Cardiac septum (tissue), 1 donor: ENCODE measurements at regions not wholly inside any gene's neighbourhood (a gene's known extent, or its start where the extent isn't known, plus 50 kb on each side); places are given as distances from the start of the nearest gene placed in this dataset.

Experiments used
- DNase-seq: peaks from one replicate; pipeline ENCODE4 v3.0.0-alpha.2; 2020; ENCODE audit warnings: low spot score
- intact Hi-C: fragments of 100-400 bp; cut with DNase I; formaldehyde crosslinking; loops from one replicate; pipeline ENCODE4 v1.14.0; 2022
- donor health status: DM: no; HTN: no; CAD: no.

DNA sequence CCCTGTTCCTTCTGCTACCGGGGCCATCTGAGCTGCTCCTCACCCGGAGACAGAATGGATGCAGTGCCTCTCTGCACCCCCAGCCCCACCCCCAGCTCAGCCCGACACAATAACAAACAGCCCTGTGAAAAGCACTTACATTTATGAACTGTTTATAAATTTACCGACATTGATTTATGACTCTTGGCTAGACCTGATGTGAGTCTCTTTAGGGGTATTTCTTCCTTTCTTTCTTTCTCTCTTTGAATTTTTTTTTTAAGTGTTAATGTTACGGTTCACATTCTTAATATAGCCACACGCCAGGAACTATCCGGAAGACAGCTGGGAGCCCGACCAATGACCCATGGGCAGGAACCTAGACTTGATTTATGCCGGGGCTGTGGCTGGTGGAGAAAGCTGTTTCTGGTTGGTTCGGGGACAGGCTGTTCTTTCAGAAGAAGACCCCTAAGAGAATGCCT is 266.3 kb downstream of the CDC5L start:
- no peak for DNase-seq
- intact Hi-C loops = no loop called here

DNA sequence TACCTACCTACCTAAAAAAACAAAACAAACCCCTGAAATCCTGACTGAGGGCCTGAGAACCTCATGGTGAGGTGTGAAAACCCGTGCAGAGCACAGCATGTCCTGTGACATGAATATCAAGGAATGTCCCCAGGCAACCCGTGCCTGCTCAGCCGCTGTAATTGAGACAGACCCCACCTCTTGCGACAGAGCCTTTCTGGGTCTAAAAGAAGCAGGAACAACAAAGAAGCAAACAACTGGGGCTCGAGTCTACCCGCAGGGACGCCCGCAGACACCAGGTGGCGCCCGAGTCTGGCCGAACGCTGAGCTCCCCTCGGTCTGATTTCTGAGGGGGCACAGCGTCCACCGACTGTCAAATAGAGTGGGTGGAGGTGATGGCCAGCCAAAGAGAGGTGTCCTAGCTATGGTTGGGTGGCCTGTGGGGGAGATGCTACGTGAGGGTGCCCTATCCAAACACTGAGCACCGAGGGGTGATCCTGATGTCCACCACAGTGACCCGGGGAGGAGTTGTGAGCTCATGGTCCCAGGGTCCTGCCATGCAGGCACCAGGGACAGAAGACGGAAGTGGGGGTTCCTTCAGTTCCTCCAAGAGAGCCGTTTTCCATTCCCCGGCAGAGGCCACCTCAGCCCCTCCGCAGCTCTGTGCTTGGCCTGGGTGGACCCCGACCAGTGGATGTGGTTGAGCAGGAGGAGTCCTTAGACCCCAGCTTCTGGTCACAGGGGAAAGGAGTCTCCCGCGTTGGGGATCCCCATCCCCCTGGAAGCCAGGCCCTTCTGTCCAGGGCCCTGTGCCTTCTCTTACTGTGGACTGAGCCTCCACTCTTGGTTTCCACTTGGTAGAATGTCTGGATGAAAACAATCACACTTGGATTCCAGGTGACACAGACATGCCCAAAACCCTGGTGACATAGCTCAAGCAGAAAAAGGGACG is 268.2 kb downstream of the CDC5L start:
- intact Hi-C loops = loop anchor here (1.0 to 5.0 kb wide), 3 partner anchors 767 to 1267 kb away; no protein-coding TSS in a partner anchor
- peak; percentile 86 for DNase-seq

- intact Hi-C loops = loop anchor here (5.0 kb wide), 2 partner anchors 766 to 1266 kb away; no protein-coding TSS in a partner anchor
- no peak for DNase-seq
Measured at GRCh38 chr6:44656691-44657090, 269.2 kb downstream of the CDC5L start.

DNA sequence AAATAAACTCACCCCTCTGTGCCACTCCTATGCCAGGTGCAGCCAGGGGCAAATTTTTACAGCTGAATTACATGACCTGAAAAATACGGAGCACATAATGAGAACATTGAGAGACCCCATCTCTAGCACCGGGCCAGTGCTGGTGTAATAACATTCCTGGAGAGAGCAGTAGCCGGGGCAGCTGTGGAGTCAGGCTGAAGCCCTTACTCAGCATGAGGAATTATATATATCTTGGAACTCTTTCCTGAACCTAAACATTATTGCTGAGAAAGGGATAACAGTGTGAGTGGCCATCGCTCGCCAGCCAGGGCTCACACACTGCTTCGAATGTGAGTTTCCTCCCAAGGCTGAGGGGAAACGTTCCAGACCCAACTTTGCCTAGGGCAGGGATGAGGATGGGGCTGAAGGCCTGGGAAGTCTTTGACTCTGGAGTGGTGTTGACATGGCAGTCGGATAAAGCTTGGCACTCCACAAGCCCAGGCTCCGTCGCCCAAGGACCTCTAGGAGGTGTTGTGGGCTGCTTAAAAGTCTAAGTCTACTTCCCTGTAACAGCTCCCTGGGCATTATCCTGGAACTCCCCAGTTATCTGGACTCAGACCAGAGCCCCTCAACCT is 269.8 kb downstream of the CDC5L start:
- DNase-seq = no peak

GRCh38 chr6:44658571-44658970 is 271.1 kb downstream of the CDC5L start:
- intact Hi-C loops = loop anchor here (5.0 kb wide), 2 partner anchors 764 to 1264 kb away; no protein-coding TSS in a partner anchor
- DNase-seq = no peak

More for the DNA sequence above, 269.8 kb downstream of the CDC5L start:
- intact Hi-C loops = loop anchor here (5.0 kb wide), 2 partner anchors 765 to 1265 kb away; no protein-coding TSS in a partner anchor

GRCh38 chr6:44659726-44660125 is 272.2 kb downstream of the CDC5L start:
- no peak for DNase-seq
- intact Hi-C loops = loop anchor here (5.0 to 10.0 kb wide), 3 partner anchors 175 to 1263 kb away; no protein-coding TSS in a partner anchor

DNA sequence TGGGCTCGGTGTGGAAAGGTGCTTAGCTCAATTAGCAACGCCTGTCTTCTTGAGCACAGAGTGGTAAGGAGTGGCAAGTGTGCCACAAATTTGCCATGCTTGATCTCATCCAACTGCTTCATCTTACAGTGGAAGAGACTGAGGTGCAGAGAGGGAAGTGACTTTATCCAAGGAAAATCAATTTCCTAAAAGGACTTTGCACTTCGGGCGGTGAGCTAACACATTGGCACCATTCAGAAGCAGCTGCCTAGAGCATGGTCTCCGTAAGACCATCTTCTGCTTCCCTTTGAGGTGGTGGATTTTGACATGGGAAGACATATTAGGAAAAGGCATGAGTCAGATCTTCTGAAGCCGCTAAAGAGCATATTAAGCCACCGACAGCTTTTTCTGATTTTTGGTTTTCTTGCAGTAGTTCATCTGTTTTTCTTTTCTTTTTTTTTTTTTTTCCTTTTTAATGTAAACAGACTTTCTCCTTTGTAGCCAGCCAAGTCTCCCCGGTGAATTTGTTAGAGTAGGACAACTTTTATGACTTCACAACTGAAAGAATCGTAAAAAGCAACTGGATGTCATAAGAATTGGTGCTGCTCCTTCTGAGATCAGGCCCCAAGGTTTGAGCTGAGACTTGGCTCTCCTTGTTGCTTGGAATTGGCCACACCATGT is 273.2 kb downstream of the CDC5L start:
- intact Hi-C loops = loop anchor here (10.0 kb wide), 1 partner anchor 174 kb away; no protein-coding TSS in a partner anchor
- DNase-seq = no peak

DNA sequence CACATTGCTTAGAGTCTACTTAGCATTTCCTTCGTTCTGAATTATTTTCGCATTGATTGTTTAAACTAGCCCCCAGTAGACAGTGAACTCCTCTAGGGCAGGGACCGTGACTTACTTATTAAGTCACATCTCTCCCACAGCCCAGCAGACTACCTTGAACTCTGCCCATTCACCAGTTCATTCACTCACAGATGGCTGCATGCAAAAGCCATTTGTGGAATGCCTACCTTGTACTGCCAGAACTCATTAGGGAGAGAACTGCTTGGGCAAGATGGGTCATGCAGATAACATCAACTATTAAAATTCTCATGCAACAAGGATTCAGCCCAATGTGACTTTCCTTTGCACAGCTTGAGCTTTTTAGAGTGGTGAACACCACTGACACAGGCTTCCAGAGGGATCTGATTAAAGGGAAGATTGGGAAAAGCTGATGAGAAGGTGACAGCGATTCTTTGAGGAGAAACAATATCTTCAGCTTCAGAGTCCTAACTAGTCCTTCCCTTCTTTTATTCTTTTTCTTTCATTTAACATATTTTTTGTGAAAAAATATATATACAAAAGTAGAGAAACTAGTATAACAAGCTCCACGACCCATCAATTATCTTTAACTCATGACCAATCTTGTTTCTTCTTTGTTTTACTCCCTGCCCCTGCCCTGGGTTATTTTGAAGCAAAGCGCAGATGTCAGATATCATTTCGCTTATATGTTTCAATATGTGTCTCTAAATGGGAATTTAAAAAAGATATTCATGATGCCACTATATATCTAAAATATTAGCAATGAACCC is 273.9 kb downstream of the CDC5L start:
- DNase-seq = no peak
- intact Hi-C loops = loop anchor here (10.0 kb wide), 1 partner anchor 173 kb away; no protein-coding TSS in a partner anchor

DNA sequence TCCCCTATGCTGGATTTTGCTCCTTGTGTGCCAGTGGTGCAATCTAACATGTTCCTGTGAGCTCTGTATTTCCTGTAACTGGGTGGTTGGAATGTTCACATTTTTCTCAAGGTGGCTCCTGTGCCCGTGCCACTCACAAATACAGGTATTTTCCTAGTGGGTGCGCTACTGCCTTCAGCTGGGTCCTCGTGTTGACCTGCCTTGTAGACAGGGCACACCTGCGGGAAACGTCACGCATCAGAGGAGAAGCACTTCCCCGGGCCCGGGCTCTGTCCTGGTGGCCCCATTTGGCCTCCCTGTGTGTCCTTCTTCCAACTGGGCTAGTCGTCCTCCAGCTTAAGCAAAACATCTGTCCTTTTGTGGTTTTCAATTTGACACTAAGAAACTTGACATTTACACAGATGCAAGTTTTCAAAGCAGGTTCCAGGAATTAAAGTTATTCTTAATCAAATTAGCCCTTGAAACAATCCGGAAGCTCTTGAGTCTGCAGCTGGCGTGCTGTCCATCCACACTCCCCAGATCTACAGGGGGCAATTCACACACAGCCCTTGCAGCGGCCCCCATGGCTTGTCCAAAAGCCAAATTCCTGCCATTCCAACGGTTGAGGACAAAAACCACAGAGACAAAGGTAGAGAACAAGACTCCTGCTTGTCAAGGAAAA is 275.1 kb downstream of the CDC5L start:
- peak; percentile 68 for DNase-seq
- intact Hi-C loops = loop anchor here (10.0 kb wide), 1 partner anchor 172 kb away; no protein-coding TSS in a partner anchor

GRCh38 chr6:44663860-44664634 is 276.5 kb downstream of the CDC5L start:
- intact Hi-C loops = loop anchor here (10.0 kb wide), 1 partner anchor 171 kb away; no protein-coding TSS in a partner anchor
- peak; percentile 4 for DNase-seq

DNA sequence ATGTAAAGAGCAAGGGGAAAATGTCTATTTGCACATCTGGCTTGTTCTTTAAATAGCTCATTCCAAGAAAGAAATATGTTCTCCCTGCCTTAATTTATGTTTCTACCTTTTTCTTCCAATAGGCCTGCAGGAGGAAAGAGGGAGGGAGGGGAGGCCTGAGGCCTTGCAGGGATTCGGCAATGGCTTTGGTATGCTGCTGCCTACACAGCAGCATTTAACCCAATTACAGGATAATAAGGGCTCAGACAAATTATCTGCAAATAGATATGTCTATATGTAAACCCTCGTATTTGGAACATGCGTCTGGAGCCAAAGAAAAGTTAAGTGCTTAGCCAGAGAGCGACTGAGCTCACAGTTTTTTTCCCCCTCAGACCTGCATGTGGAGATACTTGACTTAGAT is 277.2 kb downstream of the CDC5L start:
- intact Hi-C loops = loop anchor here (10.0 kb wide), 1 partner anchor 170 kb away; no protein-coding TSS in a partner anchor
- DNase-seq = no peak

DNA sequence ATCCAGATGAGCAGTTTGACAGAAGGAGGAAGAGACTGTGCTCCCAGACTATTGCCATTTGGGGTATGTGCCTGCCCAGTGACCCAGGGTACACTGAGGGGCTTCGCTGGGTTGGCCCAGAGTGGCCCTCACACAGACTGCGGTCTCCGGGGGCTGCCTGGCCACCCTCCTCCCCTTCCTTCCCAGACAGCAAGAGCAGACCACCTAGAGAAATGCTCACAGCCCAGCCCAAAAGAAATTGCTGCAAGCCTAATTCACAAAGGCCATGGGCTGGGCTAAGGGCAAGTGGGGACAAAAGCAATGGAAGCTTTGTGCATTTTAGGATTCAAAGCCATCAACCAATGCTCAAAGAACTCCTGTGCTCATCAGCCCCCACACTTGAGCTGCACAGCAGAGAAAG is 277.6 kb downstream of the CDC5L start:
- DNase-seq = no peak
- intact Hi-C loops = loop anchor here (10.0 kb wide), 1 partner anchor 170 kb away; no protein-coding TSS in a partner anchor

DNA sequence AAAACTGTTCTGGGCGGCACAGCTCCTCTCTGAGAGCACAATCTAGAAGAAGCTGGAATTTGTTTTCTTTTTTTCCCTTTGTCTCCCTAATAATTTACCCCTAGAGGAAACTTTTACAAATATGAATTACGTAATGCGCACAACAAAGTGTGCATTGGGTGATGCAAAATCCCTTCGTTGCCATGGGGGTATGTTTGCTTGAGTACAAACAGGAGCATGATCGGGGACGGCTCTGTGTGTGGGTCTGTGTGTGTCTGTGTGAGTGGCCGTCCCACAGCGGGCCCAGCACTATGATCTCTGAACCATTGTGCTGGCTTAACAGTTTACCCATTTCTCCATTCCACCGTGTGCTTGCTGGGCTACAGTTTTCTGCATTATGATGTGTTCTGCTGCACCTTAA is 278.2 kb downstream of the CDC5L start:
- DNase-seq = no peak
- intact Hi-C loops = loop anchor here (10.0 kb wide), 1 partner anchor 169 kb away; no protein-coding TSS in a partner anchor

DNA sequence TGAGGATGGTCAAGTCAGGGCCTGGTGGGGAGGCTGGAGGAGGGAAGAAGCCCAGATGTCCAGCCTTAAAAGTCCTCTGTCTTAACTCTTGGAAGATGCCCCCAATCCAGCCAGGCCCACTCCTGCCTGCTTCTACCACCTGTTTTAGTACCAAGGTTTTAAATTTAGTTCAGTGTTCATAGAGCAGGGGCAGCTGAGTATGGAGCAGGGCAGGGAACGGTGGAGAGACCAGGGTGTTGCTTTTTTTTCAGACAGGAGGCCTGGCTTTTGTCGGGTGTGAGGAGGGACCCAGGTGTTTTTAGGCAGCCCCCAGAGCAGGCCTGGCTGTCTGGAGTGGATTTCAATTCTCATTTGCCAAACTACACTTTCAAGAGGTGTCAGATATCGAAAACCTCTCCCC is 278.8 kb downstream of the CDC5L start:
- no peak for DNase-seq
- intact Hi-C loops = loop anchor here (10.0 kb wide), 1 partner anchor 168 kb away; no protein-coding TSS in a partner anchor

GRCh38 chr6:44667226-44667625 is 279.7 kb downstream of the CDC5L start:
- intact Hi-C loops = loop anchor here (10.0 kb wide), 1 partner anchor 168 kb away; no protein-coding TSS in a partner anchor

GRCh38 chr6:44667668-44668390 is 280.3 kb downstream of the CDC5L start:
- DNase-seq = no peak
- intact Hi-C loops = loop anchor here (10.0 kb wide), 1 partner anchor 167 kb away; no protein-coding TSS in a partner anchor

More at GRCh38 chr6:44667226-44667625, 279.7 kb downstream of the CDC5L start:
- DNase-seq = no peak
